Muscle layer of colon (tissue), 2 donors: ENCODE measurements at regions not wholly inside any gene's neighbourhood (a gene's known extent, or its start where the extent isn't known, plus 50 kb on each side); places are given as distances from the start of the nearest gene placed in this dataset.

ENCODE experiments used
- H3K27ac ChIP-seq: one replicate; pipeline ENCODE4 v1.7.0; 2013; ENCODE audit warnings: low read depth, mild to moderate bottlenecking, low read length, moderate library complexity
- H3K27me3 ChIP-seq, 2 donors: one replicate each; pipeline ENCODE4 v1.7.0; 2013; ENCODE audit warnings: low read length in 2 of 2, mild to moderate bottlenecking in 2 of 2; ENCODE audit not compliant: insufficient read depth in 2 of 2, control insufficient read depth in 1 of 2
- H3K36me3 ChIP-seq: one replicate; pipeline ENCODE4 v1.7.0; 2013; ENCODE audit warnings: mild to moderate bottlenecking, low read length; ENCODE audit not compliant: insufficient read depth
- H3K4me1 ChIP-seq: one replicate; pipeline ENCODE4 v1.7.0; 2013; ENCODE audit warnings: mild to moderate bottlenecking, low read length; ENCODE audit not compliant: insufficient read depth
- H3K4me3 ChIP-seq, 2 donors: one replicate each; pipeline ENCODE4 v1.7.0; 2013; ENCODE audit warnings: low read length in 2 of 2, low read depth in 1 of 2, mild to moderate bottlenecking in 1 of 2, moderate library complexity in 1 of 2
- H3K9ac ChIP-seq: one replicate; pipeline ENCODE4 v1.7.0; 2013; ENCODE audit warnings: low read length
- H3K9me3 ChIP-seq: one replicate; pipeline ENCODE4 v1.7.0; 2013; ENCODE audit warnings: mild to moderate bottlenecking, low read length
- donor health status: abdominal sarcoma.
- donor health status: Adenocarcinoma of cecum.

DNA sequence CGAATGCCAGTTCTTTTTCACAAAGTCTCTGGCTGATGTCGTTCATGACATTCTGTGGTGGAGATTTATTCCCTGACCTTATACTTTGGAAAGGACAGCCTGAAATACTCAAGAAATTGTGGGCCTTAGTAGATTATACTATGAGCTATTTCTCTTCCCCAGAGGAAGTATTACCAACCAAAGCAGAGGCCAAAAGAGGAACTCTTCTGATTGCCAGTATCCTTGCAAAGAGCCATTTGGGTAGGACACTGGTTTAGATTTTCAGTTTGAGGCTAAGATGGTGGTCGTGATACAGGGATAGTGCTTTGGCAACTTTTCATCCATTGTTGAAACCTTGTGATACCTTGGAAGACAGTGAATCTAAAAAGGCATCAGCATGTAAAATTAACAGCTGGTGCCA, 327.3 kb downstream of the HACE1 start:
- Histone ChIP-seq H3K4me1 (peaks cover 34% of the 10 kb centered on the region), H3K27me3 (no peaks in the 10 kb centered on the region), H3K9me3 (no peaks in the 10 kb centered on the region), H3K36me3 (no peaks in the 10 kb centered on the region), H3K9ac (no peak overlapping the region), H3K27ac (no peak overlapping the region), H3K4me3 (no peak overlapping the region)

DNA sequence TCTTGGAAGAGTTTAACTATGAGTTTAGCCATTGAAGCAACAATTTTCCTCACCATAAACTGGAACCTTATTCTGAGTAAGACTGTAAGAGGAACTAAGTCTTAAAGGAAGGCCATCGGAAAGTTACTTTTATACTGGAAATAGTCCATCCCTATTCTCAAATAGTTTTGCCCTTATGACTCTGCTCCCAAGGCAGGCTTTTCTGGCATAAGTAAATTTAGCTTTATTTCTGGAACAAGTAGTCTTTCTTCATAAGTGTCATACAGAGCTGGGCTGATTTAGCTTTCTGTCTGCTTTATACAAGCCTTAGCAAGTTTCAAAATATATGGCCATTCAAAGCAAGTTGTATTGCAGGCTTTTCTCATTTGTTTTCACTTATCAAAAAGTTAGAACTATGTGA, 328.1 kb downstream of the HACE1 start:
- Histone ChIP-seq H3K27ac (no peak overlapping the region), H3K4me3 (no peak overlapping the region)

DNA sequence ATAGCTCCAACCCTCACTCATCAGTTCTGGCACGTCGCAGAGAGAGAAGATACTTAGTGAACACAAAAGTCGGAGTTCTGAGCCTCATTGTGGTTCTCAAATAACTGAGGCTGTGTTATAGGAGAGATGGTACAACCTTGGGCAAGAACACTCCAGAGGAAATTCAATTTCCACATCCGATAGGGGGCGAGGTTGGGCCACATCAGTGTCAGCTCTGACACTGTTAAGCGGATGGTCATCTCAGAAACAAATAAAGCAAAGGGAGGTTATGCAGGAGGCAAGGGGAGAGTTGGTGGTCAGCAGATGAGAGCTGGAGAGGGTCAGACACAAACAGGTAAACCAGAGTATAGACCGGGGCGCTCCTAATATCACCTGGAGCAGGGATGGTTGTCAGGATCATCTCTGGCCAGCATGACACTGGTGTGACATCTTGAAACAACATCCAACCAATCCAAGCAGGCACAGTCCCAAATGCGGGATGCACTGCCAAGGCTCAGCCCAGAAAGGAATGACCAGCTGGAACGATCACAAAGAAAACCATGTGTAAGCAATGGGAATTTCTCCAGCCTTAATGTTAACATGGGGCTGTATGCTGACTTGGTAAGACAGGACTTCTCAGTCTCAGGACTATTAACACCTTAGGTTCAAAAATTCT, 331.8 kb downstream of the HACE1 start:
- H3K27me3 ChIP-seq, result no peaks in the 10 kb centered on the region
- no peak overlapping the region for H3K27ac ChIP-seq
- no peaks in the 10 kb centered on the region for H3K36me3 ChIP-seq
- no peak overlapping the region for H3K9ac ChIP-seq
- H3K9me3 ChIP-seq, result no peaks in the 10 kb centered on the region
- H3K4me3 ChIP-seq, result no peak overlapping the region
- peaks cover 40% of the 10 kb centered on the region for H3K4me1 ChIP-seq

More for the DNA sequence above, 328.1 kb downstream of the HACE1 start:
- no peak overlapping the region for H3K9ac ChIP-seq
- H3K27me3 ChIP-seq, result no peaks in the 10 kb centered on the region
- H3K4me1 ChIP-seq, result peaks cover 35% of the 10 kb centered on the region
- H3K36me3 ChIP-seq, result no peaks in the 10 kb centered on the region
- no peaks in the 10 kb centered on the region for H3K9me3 ChIP-seq

DNA sequence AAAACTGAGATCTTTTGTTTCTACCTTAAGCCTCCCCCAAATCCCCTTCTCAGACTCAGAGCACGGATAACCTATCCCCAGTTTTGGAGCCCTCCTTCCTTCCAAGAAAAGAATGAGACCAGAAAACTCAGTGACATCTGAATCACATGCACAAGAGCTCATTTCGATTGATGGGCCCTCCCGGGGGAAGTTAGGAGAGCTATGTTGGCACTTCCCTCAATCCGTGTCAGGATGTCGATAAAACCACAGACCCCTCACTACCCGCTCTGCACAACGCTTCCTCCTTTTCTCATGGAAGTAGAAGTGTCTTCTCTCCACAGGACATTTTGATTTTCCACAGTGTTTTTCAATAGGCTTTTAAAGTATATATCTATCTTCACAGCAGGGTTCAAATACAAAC, 332.4 kb downstream of the HACE1 start:
- Histone ChIP-seq H3K36me3 (no peaks in the 10 kb centered on the region), H3K9ac (no peak overlapping the region), H3K27ac (no peak overlapping the region), H3K4me3 (no peak overlapping the region), H3K9me3 (no peaks in the 10 kb centered on the region), H3K4me1 (peaks cover 34% of the 10 kb centered on the region), H3K27me3 (no peaks in the 10 kb centered on the region)

DNA sequence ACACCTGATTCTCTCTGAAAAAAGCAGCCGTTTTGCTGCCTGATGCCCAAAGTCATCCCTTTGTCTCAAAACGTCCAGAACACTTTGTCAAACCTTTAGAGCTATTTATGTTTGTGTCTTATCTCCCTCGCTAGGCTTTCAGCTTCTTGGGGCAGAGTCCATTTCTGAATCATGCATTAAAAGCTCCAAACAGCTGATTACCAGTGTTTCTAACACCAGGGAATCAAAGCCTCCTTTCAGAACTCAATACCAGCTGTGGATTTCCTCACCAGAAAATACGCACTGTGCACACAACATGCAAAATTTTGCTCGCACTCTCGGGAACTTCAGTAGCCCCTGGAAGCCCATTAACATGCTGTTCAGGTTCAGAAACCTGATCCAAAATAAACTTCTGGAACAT, 333.3 kb downstream of the HACE1 start:
- no peak overlapping the region for H3K4me3 ChIP-seq
- H3K9ac ChIP-seq, result no peak overlapping the region
- H3K4me1 ChIP-seq, result peaks cover 26% of the 10 kb centered on the region
- no peaks in the 10 kb centered on the region for H3K9me3 ChIP-seq
- no peaks in the 10 kb centered on the region for H3K36me3 ChIP-seq
- no peak overlapping the region for H3K27ac ChIP-seq
- no peaks in the 10 kb centered on the region for H3K27me3 ChIP-seq

DNA sequence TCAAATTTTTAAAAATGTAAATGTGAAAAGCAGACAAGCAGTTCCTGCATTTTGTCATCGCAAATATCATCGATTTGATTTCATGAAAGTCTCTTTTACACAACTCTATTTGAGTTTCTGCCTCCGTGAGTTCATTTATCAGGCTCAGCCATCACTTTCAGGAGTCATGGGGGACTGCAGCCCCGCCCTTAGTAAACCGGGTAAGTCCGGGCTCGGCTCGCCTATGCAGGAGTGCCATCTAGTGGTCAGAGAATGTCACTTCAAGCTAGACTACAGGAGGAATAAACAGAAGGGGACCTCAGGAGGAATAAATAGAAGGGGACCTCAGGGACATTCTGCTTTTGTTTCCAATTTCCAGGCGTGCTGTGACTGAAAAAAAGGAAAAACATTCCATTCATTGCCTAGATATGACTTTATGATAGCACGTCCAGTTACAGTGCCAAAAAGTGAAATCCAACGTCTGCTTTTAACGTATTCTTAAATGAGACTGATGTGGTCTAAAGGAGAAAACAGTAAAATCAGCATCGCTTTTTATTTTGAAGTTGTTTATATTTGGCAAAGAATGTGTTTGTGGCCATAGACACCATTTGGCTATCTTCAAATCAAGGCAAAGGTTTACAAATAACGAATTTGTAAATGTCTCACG, 333.9 kb downstream of the HACE1 start:
- Histone ChIP-seq H3K4me3 (peak overlapping the region in 1 of 2 donors; percentile 26), H3K36me3 (no peaks in the 10 kb centered on the region), H3K27me3 (no peaks in the 10 kb centered on the region), H3K9me3 (no peaks in the 10 kb centered on the region), H3K4me1 (peaks cover 28% of the 10 kb centered on the region), H3K27ac (no peak overlapping the region), H3K9ac (no peak overlapping the region)

DNA sequence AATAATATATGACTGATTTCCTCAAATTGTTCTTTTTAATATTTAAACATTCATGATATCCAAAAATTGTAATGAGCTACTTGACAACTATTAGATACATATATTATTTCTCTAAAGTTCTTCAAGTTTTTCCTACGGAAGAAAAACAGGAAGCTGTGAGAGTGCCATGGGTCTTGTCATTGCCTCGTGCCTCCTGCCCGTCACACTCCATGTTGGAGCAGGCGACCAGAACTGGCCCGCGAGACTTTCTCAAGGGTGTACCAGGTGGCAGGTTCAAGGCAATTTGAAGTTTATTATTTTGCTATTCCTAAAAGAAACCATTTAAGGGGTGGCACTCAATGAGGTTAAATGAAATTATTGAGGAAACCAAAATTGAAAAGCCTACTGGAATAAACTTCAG, 337.2 kb downstream of the HACE1 start:
- Histone ChIP-seq H3K36me3 (no peaks in the 10 kb centered on the region), H3K27ac (no peak overlapping the region), H3K9ac (no peak overlapping the region), H3K9me3 (no peaks in the 10 kb centered on the region), H3K4me1 (peaks cover 16% of the 10 kb centered on the region), H3K4me3 (no peak overlapping the region), H3K27me3 (no peaks in the 10 kb centered on the region)

DNA sequence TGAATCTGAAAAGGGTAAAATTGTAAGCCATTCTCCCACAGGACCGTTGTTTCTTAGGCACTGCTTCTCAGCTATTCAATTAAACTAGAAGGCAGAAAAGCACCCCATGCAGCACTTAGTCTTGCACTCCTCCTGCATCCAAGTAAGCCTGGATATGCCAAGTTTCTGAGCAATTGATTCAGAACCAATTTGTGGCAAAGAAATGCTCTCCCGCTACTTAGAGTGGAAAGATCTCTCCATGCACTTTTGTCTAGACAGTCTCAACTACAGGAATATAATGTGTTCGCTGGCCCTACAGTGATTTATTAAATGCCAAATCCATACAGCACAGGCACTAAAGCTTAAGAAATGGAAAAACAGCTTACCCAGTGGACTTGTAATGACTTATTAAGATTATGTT, 338.5 kb downstream of the HACE1 start:
- H3K9me3 ChIP-seq, result no peaks in the 10 kb centered on the region
- no peaks in the 10 kb centered on the region for H3K36me3 ChIP-seq
- H3K4me1 ChIP-seq, result peaks cover 12% of the 10 kb centered on the region
- H3K9ac ChIP-seq, result no peak overlapping the region
- H3K27me3 ChIP-seq, result no peaks in the 10 kb centered on the region
- H3K4me3 ChIP-seq, result no peak overlapping the region
- H3K27ac ChIP-seq, result no peak overlapping the region

DNA sequence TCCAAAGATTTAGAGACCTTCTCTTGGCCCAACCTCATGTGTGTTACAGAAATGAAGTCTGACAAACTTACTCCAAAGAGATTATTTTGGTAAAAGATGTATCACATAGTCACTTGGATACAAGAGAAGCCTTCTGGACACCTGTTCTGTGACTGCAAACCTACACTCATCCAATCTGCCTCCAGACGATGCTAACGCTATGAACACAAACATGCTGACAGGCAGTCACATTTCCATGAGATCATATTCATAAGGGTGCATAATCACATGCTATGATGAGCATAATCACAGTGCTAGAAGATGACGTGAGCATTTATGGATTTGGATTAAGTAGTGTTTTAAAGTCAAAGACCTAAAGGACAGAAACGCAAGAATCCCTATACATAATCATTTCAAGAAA, 340.2 kb downstream of the HACE1 start:
- H3K4me3 ChIP-seq, result no peak overlapping the region
- no peaks in the 10 kb centered on the region for H3K9me3 ChIP-seq
- no peaks in the 10 kb centered on the region for H3K27me3 ChIP-seq
- no peak overlapping the region for H3K9ac ChIP-seq
- H3K27ac ChIP-seq, result no peak overlapping the region
- H3K36me3 ChIP-seq, result no peaks in the 10 kb centered on the region
- peaks cover 5% of the 10 kb centered on the region for H3K4me1 ChIP-seq

DNA sequence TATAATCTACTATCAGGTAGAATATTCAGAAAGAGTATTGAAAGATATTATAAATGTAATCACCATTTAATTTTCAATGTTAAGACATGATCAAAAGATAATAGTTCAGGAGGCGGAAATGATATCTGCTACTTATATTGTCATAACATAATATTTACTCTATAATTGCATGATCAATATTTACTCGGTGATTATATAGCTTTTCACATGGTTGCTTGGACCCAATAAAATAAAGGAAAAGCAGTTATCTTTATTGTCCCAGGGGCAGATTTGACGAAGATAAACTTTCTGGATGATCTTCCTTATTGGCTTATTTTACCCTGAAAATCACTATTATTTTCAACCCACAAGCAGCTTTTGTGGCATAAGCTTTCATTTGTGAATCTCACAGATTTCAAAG, 350.4 kb downstream of the HACE1 start:
- no peaks in the 10 kb centered on the region for H3K36me3 ChIP-seq
- no peaks in the 10 kb centered on the region for H3K9me3 ChIP-seq
- no peaks in the 10 kb centered on the region for H3K4me1 ChIP-seq
- no peak overlapping the region for H3K4me3 ChIP-seq
- no peak overlapping the region for H3K9ac ChIP-seq
- H3K27ac ChIP-seq, result no peak overlapping the region
- no peaks in the 10 kb centered on the region for H3K27me3 ChIP-seq

DNA sequence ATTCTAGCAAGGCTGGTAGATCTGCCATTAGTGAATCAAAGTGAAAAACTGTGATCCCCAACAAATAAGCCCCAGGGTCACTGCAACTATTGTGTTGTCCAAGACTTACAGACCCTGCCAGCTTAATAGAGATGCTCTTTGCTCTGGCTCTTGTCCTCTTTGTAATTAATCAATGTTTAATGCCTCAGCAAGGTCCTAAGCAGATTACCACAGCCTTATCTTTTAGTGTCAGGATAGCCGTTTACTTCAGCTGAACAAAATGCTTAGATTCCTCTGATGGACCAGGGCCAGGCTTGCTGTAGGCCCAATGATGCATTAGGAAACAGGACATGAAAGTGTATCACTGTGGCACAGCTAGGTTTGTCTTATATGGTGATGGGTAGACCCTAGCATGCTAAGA, 353.3 kb downstream of the HACE1 start:
- no peaks in the 10 kb centered on the region for H3K9me3 ChIP-seq
- H3K27ac ChIP-seq, result no peak overlapping the region
- H3K9ac ChIP-seq, result no peak overlapping the region
- H3K4me1 ChIP-seq, result no peaks in the 10 kb centered on the region
- H3K36me3 ChIP-seq, result no peaks in the 10 kb centered on the region
- H3K27me3 ChIP-seq, result no peaks in the 10 kb centered on the region
- no peak overlapping the region for H3K4me3 ChIP-seq

DNA sequence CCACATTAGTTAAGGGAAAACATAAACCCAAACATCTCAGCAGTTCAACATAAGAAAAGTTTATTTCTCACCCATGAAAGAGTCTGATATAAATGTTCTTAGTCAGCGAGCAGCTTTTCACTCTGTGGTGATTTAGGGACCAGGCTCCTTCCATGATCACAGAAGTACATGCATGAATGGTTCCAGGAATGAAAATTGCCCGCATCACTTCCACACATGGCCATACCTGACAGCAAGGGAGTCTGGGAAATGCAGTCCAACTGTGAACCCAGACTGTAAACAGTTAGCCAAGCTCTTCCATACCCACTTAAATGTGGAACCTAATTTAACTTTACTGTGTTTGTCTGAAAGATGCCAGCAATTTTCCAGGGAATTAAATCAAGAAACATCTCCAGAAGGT, 353.9 kb downstream of the HACE1 start:
- Histone ChIP-seq H3K9me3 (no peaks in the 10 kb centered on the region), H3K9ac (no peak overlapping the region), H3K27me3 (no peaks in the 10 kb centered on the region), H3K4me3 (no peak overlapping the region), H3K27ac (no peak overlapping the region), H3K36me3 (no peaks in the 10 kb centered on the region), H3K4me1 (no peaks in the 10 kb centered on the region)
